ENCODE measurements at regions not wholly inside any gene's neighbourhood (a gene's known extent, or its start where the extent isn't known, plus 50 kb on each side); places are given as distances from the start of the nearest gene placed in this dataset.

DNA sequence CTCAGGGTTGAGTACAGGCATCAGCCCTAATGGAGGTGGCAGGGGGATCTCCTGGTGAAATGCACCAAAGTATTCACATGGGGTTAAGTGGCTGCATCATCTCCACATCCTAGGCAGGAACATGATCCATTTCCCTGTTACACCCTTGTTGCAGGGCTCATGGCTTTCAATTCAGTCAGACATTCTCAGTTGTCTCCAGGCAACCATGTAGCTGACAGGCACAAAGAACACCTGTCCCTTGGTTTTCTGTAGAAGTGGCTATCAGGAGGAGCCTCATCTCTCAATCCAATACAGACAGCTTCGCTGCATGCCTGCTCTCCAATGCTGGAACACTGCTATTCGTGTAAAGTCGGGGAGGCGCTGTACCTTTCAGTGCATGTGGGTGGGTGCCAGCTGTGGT lies 299.0 kb upstream of the FOXG1 start:
- Mint-ChIP-seq H3K4me1 (ENCODE audit: unreplicated experiment) (no peaks in the 10 kb centered on the region), H3K4me3 (ENCODE audit: unreplicated experiment) (no peak overlapping the region), H3K9me3 (ENCODE audit: unreplicated experiment) (peaks cover 22% of the 10 kb centered on the region), H3K36me3 (ENCODE audit: unreplicated experiment) (no peaks in the 10 kb centered on the region), H3K27ac (ENCODE audit: unreplicated experiment) (no peak overlapping the region), H3K27me3 (ENCODE audit: unreplicated experiment) (no peaks in the 10 kb centered on the region)
- TF ChIP-seq CTCF (IDR thresholded peaks at IDR 0.05): no peak
- DNase-seq (ENCODE audit: extremely low spot score, unreplicated experiment): no peak

GRCh38 chr14:28468191-28469151 lies 298.1 kb upstream of the FOXG1 start:
- TF ChIP-seq CTCF (IDR thresholded peaks at IDR 0.05): no peak
- no peaks in the 10 kb centered on the region for H3K27me3 Mint-ChIP-seq (ENCODE audit: unreplicated experiment)
- no peaks in the 10 kb centered on the region for H3K36me3 Mint-ChIP-seq (ENCODE audit: unreplicated experiment)
- no peak for DNase-seq (ENCODE audit: extremely low spot score, unreplicated experiment)
- no peaks in the 10 kb centered on the region for H3K4me1 Mint-ChIP-seq (ENCODE audit: unreplicated experiment)
- no peak overlapping the region for H3K4me3 Mint-ChIP-seq (ENCODE audit: unreplicated experiment)
- H3K9me3 Mint-ChIP-seq (ENCODE audit: unreplicated experiment): peaks cover 22% of the 10 kb centered on the region
- H3K27ac Mint-ChIP-seq (ENCODE audit: unreplicated experiment): no peak overlapping the region

GRCh38 chr14:28482251-28483040 lies 284.1 kb upstream of the FOXG1 start:
- H3K9me3 Mint-ChIP-seq (ENCODE audit: unreplicated experiment): no peaks in the 10 kb centered on the region
- no peaks in the 10 kb centered on the region for H3K4me1 Mint-ChIP-seq (ENCODE audit: unreplicated experiment)
- no peak overlapping the region for H3K4me3 Mint-ChIP-seq (ENCODE audit: unreplicated experiment)
- peaks cover 13% of the 10 kb centered on the region for H3K27me3 Mint-ChIP-seq (ENCODE audit: unreplicated experiment)
- no peak for DNase-seq (ENCODE audit: extremely low spot score, unreplicated experiment)
- TF ChIP-seq CTCF (IDR thresholded peaks at IDR 0.05): no peak
- no peaks in the 10 kb centered on the region for H3K36me3 Mint-ChIP-seq (ENCODE audit: unreplicated experiment)
- no peak overlapping the region for H3K27ac Mint-ChIP-seq (ENCODE audit: unreplicated experiment)

- TF ChIP-seq CTCF (IDR thresholded peaks at IDR 0.05): no peak
- no peak overlapping the region for H3K27ac Mint-ChIP-seq (ENCODE audit: unreplicated experiment)
- no peaks in the 10 kb centered on the region for H3K4me1 Mint-ChIP-seq (ENCODE audit: unreplicated experiment)
- DNase-seq (ENCODE audit: extremely low spot score, unreplicated experiment): no peak
- no peaks in the 10 kb centered on the region for H3K9me3 Mint-ChIP-seq (ENCODE audit: unreplicated experiment)
- peaks cover 20% of the 10 kb centered on the region for H3K27me3 Mint-ChIP-seq (ENCODE audit: unreplicated experiment)
- no peaks in the 10 kb centered on the region for H3K36me3 Mint-ChIP-seq (ENCODE audit: unreplicated experiment)
- no peak overlapping the region for H3K4me3 Mint-ChIP-seq (ENCODE audit: unreplicated experiment)
Observed at GRCh38 chr14:28483506-28483905, 283.1 kb upstream of the FOXG1 start.

DNA sequence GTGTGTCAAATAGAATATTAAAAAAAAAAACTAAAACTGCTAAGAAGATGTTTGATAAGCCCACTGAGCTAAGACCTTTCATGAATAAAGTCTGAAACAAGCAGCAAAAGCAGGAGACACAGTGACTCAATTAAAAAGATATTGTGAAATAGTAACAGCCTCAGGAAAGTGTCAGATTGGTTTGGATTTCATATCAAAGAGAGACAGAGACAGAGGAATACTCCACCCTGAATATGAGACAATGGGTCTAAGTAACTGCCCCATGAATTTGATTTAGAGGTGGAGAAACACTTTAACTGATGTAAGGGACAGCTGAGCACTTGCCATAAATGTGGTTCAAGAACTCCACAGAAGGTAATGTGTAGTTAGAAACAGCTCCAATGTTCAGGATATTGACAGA lies 277.9 kb upstream of the FOXG1 start:
- Mint-ChIP-seq H3K36me3 (ENCODE audit: unreplicated experiment) (no peaks in the 10 kb centered on the region), H3K27ac (ENCODE audit: unreplicated experiment) (no peak overlapping the region), H3K9me3 (ENCODE audit: unreplicated experiment) (no peaks in the 10 kb centered on the region), H3K27me3 (ENCODE audit: unreplicated experiment) (peaks cover 8% of the 10 kb centered on the region), H3K4me3 (ENCODE audit: unreplicated experiment) (no peak overlapping the region), H3K4me1 (ENCODE audit: unreplicated experiment) (no peaks in the 10 kb centered on the region)
- DNase-seq (ENCODE audit: extremely low spot score, unreplicated experiment): no peak
- no peak for TF ChIP-seq CTCF (IDR thresholded peaks at IDR 0.05)

Data from osteocyte (in vitro differentiated cells).